ENCODE measurements at regions not wholly inside any gene's neighbourhood (a gene's known extent, or its start where the extent isn't known, plus 50 kb on each side); places are given as distances from the start of the nearest gene placed in this dataset.

DNA sequence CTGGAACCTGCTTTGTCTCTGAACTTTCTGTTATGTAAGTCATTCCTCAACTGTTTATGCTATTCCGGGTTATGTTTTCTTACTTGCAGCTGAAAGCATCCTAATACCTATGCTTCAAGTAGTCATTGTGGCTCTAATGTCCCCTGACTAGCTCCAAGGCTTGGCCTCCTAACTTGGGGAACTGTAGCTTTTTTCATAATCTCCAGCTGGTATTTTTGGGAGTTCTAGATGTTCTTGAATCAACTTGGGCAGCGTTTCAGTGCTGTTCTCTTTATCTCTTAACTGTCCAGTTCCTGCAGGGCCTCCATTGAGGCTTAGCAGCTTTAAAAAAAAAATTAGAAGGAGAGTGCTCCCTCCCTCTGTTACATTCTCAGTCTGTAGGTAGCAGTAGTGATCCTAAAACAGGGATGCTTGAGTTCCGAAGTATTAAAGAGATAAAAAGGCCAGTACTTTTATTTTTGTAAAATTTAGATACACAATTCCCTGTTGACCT, 100.0 kb upstream of the ACTBL2 start:
- no peaks in the 10 kb centered on the region for H3K27me3 ChIP-seq (ENCODE audit: control insufficient read depth, insufficient read depth, low read length, poor library complexity, severe bottlenecking)
- no peak overlapping the region for H3K27ac ChIP-seq (ENCODE audit: insufficient read depth, low read depth, low read length, poor library complexity, severe bottlenecking)
- H3K36me3 ChIP-seq (ENCODE audit: control insufficient read depth, insufficient read depth, low read length) = no peaks in the 10 kb centered on the region
- H3K9me3 ChIP-seq (ENCODE audit: control insufficient read depth, low read length) = no peaks in the 10 kb centered on the region
- no peaks in the 10 kb centered on the region for H3K4me1 ChIP-seq (ENCODE audit: control insufficient read depth, insufficient read depth, low read length)
- H3K4me3 ChIP-seq (ENCODE audit: insufficient read depth, low read depth, low read length) = no peak overlapping the region
- WGBS, 2 experiments = 93 to 100% methylated on average over 2 of the region's 3 CpGs

DNA sequence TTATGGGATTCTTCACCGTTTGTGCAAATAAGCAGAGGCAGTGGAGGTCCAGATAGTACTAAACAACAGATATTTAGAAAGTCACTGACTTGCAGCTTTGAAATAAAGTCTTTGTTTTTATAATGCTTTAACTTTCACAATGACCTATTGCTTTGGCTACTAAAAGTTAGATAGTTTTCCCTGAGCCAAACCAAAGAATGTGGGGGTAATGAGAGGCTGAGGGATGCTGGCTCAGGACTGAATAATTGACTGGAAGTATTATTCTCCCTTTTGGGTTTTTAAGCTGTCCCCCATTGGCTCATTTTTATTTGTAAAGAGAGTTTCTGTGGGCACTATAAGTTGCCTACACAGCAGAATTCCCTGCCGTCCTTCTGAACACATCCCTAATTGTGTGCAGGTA, 99.2 kb upstream of the ACTBL2 start:
- Histone ChIP-seq H3K4me1 (ENCODE audit: control insufficient read depth, insufficient read depth, low read length) (no peaks in the 10 kb centered on the region), H3K36me3 (ENCODE audit: control insufficient read depth, insufficient read depth, low read length) (no peaks in the 10 kb centered on the region)

DNA sequence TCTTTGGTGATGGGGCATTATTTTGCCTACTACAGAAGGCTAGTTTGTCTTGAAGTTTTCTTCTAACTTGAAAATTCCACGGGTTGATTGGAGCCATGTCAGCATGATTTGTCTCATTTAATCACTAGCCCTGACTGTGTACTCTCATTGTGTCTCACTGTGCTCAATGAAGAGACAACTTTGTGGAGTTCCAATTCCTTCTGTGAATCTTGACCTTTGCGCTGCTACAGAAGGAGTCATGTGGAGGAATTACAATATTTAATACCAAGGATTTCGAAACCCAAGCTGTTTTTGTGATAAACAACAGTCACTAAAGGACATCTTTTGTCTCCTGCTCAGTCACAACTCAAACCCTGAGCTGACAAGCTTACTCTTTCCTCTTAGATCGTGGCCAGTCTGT, 98.6 kb upstream of the ACTBL2 start:
- Histone ChIP-seq H3K4me1 (ENCODE audit: control insufficient read depth, insufficient read depth, low read length) (no peaks in the 10 kb centered on the region), H3K4me3 (ENCODE audit: insufficient read depth, low read depth, low read length) (no peak overlapping the region)
- WGBS, 2 experiments = 81 to 83% methylated on average over 4 of the region's 4 CpGs

More for the DNA sequence above, 99.2 kb upstream of the ACTBL2 start:
- H3K9me3 ChIP-seq (ENCODE audit: control insufficient read depth, low read length) = no peaks in the 10 kb centered on the region
- 89 to 90% methylated on average over 2 of the region's 2 CpGs for WGBS, 2 experiments
- no peaks in the 10 kb centered on the region for H3K27me3 ChIP-seq (ENCODE audit: control insufficient read depth, insufficient read depth, low read length, poor library complexity, severe bottlenecking)
- H3K4me3 ChIP-seq (ENCODE audit: insufficient read depth, low read depth, low read length) = no peak overlapping the region
- no peak overlapping the region for H3K27ac ChIP-seq (ENCODE audit: insufficient read depth, low read depth, low read length, poor library complexity, severe bottlenecking)

DNA sequence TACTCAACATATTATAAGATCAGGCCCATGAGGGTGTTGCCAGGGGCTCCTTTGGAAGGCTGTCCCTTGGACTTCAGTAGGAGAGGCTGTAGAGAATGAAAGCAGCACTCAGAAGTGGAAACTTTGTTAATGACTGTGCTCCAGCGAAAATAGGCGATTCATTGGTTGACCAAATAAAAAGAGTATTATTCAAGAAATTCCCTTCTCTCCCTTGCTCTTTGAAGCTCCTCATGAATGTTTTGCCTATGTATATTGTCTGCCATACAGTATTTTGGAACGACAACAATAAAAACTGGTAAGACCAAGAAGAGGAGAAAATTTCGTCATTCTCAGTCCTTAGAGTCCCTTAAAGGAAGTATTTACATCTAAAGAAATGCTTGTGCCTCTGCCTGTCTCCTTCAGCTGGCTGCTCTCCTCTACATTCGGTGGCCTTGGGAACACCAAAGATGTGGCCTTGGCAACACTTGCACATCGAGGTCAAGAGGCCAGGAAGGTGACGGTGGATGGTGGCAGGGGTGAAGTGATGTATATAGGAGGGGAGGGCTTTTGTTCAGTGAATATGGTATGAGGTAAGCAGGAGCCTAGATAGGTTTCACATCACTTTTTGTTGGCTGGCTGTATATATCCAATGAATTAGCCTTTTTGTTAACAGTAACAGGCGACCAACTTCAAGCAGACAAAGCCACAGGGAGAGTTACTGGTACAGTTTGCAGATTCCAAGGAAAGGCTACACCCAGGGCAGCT, 95.0 kb upstream of the ACTBL2 start:
- Histone ChIP-seq H3K27me3 (ENCODE audit: control insufficient read depth, insufficient read depth, low read length, poor library complexity, severe bottlenecking) (no peaks in the 10 kb centered on the region), H3K4me3 (ENCODE audit: insufficient read depth, low read depth, low read length) (no peak overlapping the region), H3K36me3 (ENCODE audit: control insufficient read depth, insufficient read depth, low read length) (no peaks in the 10 kb centered on the region), H3K27ac (ENCODE audit: insufficient read depth, low read depth, low read length, poor library complexity, severe bottlenecking) (no peak overlapping the region), H3K9me3 (ENCODE audit: control insufficient read depth, low read length) (no peaks in the 10 kb centered on the region), H3K4me1 (ENCODE audit: control insufficient read depth, insufficient read depth, low read length) (no peaks in the 10 kb centered on the region)
- WGBS, 2 experiments = 90 to 95% methylated on average over 8 of the region's 8 CpGs

More for the DNA sequence above, 98.6 kb upstream of the ACTBL2 start:
- Histone ChIP-seq H3K9me3 (ENCODE audit: control insufficient read depth, low read length) (no peaks in the 10 kb centered on the region), H3K27ac (ENCODE audit: insufficient read depth, low read depth, low read length, poor library complexity, severe bottlenecking) (no peak overlapping the region), H3K36me3 (ENCODE audit: control insufficient read depth, insufficient read depth, low read length) (no peaks in the 10 kb centered on the region), H3K27me3 (ENCODE audit: control insufficient read depth, insufficient read depth, low read length, poor library complexity, severe bottlenecking) (no peaks in the 10 kb centered on the region)

DNA sequence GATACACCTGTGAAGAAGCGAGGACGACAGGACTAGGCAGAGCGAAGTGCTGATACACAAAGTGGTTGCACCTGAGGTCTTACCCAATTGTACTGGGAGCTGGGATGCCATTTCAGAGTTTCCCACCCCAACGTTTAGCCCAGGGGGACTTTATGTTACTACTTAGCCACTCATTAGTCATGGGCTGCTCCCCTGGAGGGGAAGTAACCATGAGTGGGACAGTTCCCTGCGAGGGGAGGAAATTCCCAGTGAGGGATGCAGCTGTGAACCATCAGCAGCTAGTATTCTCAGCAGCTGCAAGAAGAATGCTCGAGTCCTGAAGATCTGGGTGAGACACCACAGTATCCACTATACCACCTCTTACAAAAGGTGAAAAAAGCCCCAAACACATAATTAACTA, 93.7 kb upstream of the ACTBL2 start:
- H3K36me3 ChIP-seq (ENCODE audit: control insufficient read depth, insufficient read depth, low read length) = no peaks in the 10 kb centered on the region
- H3K4me3 ChIP-seq (ENCODE audit: insufficient read depth, low read depth, low read length) = no peak overlapping the region
- H3K4me1 ChIP-seq (ENCODE audit: control insufficient read depth, insufficient read depth, low read length) = no peaks in the 10 kb centered on the region
- H3K27ac ChIP-seq (ENCODE audit: insufficient read depth, low read depth, low read length, poor library complexity, severe bottlenecking) = no peak overlapping the region
- no peaks in the 10 kb centered on the region for H3K27me3 ChIP-seq (ENCODE audit: control insufficient read depth, insufficient read depth, low read length, poor library complexity, severe bottlenecking)
- 91 to 92% methylated on average over 6 of the region's 6 CpGs for WGBS, 2 experiments
- no peaks in the 10 kb centered on the region for H3K9me3 ChIP-seq (ENCODE audit: control insufficient read depth, low read length)

DNA sequence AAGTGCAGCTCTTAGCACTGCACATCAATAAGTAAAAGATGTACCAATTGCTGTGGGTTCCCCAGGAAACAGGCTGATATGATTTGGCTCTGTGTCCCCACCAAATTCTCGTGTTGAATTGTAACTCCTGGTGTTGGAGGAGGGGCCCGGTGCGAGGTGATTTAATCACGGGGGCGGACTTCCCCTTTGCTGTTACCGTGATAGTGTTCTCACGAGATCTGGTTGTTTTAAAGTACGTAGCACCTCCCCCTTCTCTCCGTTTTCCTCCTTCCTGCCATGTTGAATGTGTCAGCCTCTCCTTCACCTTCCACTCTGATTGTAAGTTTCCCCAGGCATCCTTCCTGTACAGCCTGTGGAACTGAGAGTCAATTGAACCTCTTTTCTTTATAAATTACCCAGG, 93.2 kb upstream of the ACTBL2 start:
- no peaks in the 10 kb centered on the region for H3K9me3 ChIP-seq (ENCODE audit: control insufficient read depth, low read length)
- no peak overlapping the region for H3K27ac ChIP-seq (ENCODE audit: insufficient read depth, low read depth, low read length, poor library complexity, severe bottlenecking)
- H3K4me1 ChIP-seq (ENCODE audit: control insufficient read depth, insufficient read depth, low read length) = no peaks in the 10 kb centered on the region
- H3K4me3 ChIP-seq (ENCODE audit: insufficient read depth, low read depth, low read length) = no peak overlapping the region
- 86 to 91% methylated on average over 9 of the region's 9 CpGs for WGBS, 2 experiments
- H3K27me3 ChIP-seq (ENCODE audit: control insufficient read depth, insufficient read depth, low read length, poor library complexity, severe bottlenecking) = no peaks in the 10 kb centered on the region
- no peaks in the 10 kb centered on the region for H3K36me3 ChIP-seq (ENCODE audit: control insufficient read depth, insufficient read depth, low read length)

DNA sequence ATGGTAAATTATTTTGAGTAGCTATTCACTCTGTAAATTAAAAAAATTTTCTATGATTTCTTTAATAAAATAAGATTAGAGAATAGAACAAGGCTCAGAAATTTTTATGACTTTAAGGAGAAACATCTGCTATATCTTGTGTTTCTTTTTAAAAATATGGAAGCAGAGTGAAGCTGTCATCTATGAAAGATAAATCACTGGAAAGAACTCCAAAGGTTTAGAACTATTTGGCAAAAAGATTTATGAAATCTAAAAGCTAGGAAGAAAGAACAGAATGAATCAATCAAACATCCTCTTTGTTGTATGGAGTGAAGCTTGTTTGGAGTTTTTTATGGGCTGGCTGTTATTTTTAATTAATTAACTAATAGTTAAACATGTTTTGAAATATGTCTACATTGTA, 89.8 kb upstream of the ACTBL2 start:
- Histone ChIP-seq H3K27ac (ENCODE audit: insufficient read depth, low read depth, low read length, poor library complexity, severe bottlenecking) (no peak overlapping the region), H3K27me3 (ENCODE audit: control insufficient read depth, insufficient read depth, low read length, poor library complexity, severe bottlenecking) (no peaks in the 10 kb centered on the region), H3K36me3 (ENCODE audit: control insufficient read depth, insufficient read depth, low read length) (no peaks in the 10 kb centered on the region), H3K9me3 (ENCODE audit: control insufficient read depth, low read length) (no peaks in the 10 kb centered on the region), H3K4me3 (ENCODE audit: insufficient read depth, low read depth, low read length) (no peak overlapping the region), H3K4me1 (ENCODE audit: control insufficient read depth, insufficient read depth, low read length) (no peaks in the 10 kb centered on the region)

DNA sequence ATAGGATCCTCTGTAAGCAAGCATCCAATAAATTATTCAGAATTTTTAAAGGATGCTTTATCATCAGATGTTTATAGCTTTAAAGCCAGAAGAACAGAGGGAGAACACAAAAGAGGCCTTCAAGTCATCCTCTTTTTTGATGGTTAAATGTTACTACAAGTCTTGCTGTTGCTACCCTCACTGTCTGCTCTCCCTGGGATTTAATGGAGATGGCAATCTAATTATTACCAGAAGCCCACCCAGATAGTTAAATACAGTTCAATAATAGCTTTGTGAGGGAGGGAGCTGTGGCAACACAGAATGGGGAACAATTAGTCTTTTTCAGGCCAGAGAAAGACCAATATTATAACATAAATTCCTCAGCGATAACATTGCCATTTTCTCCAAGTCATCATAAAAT, 87.0 kb upstream of the ACTBL2 start:
- Histone ChIP-seq H3K27ac (ENCODE audit: insufficient read depth, low read depth, low read length, poor library complexity, severe bottlenecking) (no peak overlapping the region), H3K36me3 (ENCODE audit: control insufficient read depth, insufficient read depth, low read length) (no peaks in the 10 kb centered on the region), H3K27me3 (ENCODE audit: control insufficient read depth, insufficient read depth, low read length, poor library complexity, severe bottlenecking) (no peaks in the 10 kb centered on the region), H3K4me1 (ENCODE audit: control insufficient read depth, insufficient read depth, low read length) (no peaks in the 10 kb centered on the region), H3K4me3 (ENCODE audit: insufficient read depth, low read depth, low read length) (no peak overlapping the region), H3K9me3 (ENCODE audit: control insufficient read depth, low read length) (no peaks in the 10 kb centered on the region)
- 100% methylated on average over 1 of the region's 1 CpG; no CpG with 5 or more reads in 1 of the 2 experiments for WGBS, 2 experiments

DNA sequence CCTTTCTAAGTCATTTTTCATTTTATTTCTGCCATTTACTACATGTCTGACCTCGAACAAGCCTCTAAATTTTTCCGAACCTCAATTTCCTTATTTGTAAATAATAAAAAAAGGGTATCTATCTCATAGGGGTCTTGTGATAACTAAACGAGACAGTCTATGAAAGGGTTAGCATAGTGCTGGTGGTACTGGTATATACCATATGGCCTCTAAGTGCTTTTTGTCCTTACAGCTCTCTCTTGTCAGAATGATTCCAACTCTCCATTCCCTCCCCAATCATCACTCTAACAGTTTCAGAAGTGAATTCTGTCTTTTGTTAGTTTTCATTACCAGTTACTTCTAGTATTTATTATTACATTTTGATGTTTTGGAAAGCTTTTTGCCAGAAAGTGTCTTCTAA, 85.5 kb upstream of the ACTBL2 start:
- Histone ChIP-seq H3K4me1 (ENCODE audit: control insufficient read depth, insufficient read depth, low read length) (no peaks in the 10 kb centered on the region), H3K27me3 (ENCODE audit: control insufficient read depth, insufficient read depth, low read length, poor library complexity, severe bottlenecking) (no peaks in the 10 kb centered on the region), H3K9me3 (ENCODE audit: control insufficient read depth, low read length) (no peaks in the 10 kb centered on the region), H3K27ac (ENCODE audit: insufficient read depth, low read depth, low read length, poor library complexity, severe bottlenecking) (no peak overlapping the region), H3K4me3 (ENCODE audit: insufficient read depth, low read depth, low read length) (no peak overlapping the region), H3K36me3 (ENCODE audit: control insufficient read depth, insufficient read depth, low read length) (no peaks in the 10 kb centered on the region)
- 86 to 100% methylated on average over 1 of the region's 3 CpGs for WGBS, 2 experiments

DNA sequence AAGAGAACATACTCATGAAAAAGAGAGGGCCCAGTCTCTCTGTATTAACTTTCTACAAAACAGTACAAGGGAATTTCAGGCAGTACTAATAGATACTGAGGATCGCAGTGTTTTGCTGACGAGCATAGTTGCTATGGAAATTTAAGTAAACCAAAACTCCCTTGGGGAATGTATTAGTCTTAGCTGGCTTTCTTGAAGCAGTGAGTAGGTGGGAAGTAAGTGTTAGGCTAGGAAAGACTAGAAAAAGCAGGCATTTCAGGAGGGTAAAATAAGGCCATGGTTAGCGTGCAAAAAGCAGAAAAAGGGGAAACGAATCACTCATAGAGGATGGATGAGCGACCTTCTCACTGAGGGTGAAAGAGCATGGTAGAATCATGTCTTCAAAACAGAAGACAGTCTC, 84.3 kb upstream of the ACTBL2 start:
- Histone ChIP-seq H3K9me3 (ENCODE audit: control insufficient read depth, low read length) (no peaks in the 10 kb centered on the region), H3K36me3 (ENCODE audit: control insufficient read depth, insufficient read depth, low read length) (no peaks in the 10 kb centered on the region), H3K27me3 (ENCODE audit: control insufficient read depth, insufficient read depth, low read length, poor library complexity, severe bottlenecking) (no peaks in the 10 kb centered on the region), H3K27ac (ENCODE audit: insufficient read depth, low read depth, low read length, poor library complexity, severe bottlenecking) (no peak overlapping the region), H3K4me3 (ENCODE audit: insufficient read depth, low read depth, low read length) (no peak overlapping the region), H3K4me1 (ENCODE audit: control insufficient read depth, insufficient read depth, low read length) (no peaks in the 10 kb centered on the region)
- 90 to 92% methylated on average over 5 of the region's 5 CpGs for WGBS, 2 experiments

Measured in ectodermal cell (in vitro differentiated cells).